ENCODE measurements at regions not wholly inside any gene's neighbourhood (a gene's known extent, or its start where the extent isn't known, plus 50 kb on each side); places are given as distances from the start of the nearest gene placed in this dataset.

DNA sequence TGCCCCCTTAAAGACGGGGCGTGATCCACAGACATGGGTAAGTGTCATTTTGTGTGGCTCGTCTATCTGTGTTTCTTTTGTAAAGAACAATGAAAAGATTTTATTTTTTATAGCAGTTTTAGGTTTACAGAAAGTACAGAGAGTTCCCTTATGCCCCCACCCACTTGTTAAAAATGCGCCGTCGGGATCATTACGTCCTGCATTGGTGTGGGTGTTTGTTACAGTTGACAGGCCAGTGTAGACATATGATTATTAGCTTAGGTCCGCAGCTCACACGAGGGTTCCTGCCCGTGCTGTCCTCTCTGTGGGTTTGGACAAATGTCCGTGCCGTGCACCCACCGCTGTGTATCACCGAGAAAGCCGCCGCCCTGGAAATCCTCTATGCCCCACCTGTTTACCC, 50.5 kb downstream of the RGS12 start:
- TF ChIP-seq POLR2AphosphoS5 (IDR thresholded peaks at IDR 0.05) = no peak
- no peak for TF ChIP-seq POLR2A (IDR thresholded peaks at IDR 0.05)
- no peak for TF ChIP-seq EP300 (IDR thresholded peaks at IDR 0.05)
- TF ChIP-seq, protein P1, sequence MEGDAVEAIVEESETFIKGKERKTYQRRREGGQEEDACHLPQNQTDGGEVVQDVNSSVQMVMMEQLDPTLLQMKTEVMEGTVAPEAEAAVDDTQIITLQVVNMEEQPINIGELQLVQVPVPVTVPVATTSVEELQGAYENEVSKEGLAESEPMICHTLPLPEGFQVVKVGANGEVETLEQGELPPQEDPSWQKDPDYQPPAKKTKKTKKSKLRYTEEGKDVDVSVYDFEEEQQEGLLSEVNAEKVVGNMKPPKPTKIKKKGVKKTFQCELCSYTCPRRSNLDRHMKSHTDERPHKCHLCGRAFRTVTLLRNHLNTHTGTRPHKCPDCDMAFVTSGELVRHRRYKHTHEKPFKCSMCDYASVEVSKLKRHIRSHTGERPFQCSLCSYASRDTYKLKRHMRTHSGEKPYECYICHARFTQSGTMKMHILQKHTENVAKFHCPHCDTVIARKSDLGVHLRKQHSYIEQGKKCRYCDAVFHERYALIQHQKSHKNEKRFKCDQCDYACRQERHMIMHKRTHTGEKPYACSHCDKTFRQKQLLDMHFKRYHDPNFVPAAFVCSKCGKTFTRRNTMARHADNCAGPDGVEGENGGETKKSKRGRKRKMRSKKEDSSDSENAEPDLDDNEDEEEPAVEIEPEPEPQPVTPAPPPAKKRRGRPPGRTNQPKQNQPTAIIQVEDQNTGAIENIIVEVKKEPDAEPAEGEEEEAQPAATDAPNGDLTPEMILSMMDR (IDR thresholded peaks at IDR 0.05) = no peak

Data from upper lobe of left lung (tissue), 4 donors.